DMS153 treated with DMSO at 0.1 percent for 48 hours (cell line): ENCODE measurements at regions not wholly inside any gene's neighbourhood (a gene's known extent, or its start where the extent isn't known, plus 50 kb on each side); places are given as distances from the start of the nearest gene placed in this dataset.

Experiments used
- DNase-seq: peaks from one replicate; lab custom pipeline; 2025; ENCODE audit not compliant: unreplicated experiment; lab: John Stamatoyannopoulos, UW

- DNase-seq, result no peak
Measured at GRCh38 chr1:82555501-82555900, 754.8 kb downstream of the ADGRL2 start.

DNA sequence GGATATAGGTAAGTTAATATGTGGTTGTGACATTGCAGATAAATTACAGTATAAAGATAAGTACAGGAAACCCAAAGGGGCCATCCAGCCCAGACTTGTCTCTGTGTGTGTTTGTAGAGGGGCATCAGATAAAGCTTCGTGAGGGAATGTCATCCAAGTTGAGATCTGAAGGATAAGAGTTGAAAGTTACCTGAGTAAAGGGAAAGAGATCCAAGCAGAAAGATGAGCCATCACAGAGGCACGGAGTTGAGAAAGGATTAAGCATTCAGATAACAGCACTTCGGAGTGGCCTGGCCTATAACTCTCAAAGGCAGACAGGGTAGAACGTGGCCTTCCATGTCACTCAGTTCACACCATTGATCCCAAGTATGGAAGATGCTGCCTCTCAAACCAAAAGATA, 749.1 kb downstream of the ADGRL2 start:
- DNase-seq, result no peak

DNA sequence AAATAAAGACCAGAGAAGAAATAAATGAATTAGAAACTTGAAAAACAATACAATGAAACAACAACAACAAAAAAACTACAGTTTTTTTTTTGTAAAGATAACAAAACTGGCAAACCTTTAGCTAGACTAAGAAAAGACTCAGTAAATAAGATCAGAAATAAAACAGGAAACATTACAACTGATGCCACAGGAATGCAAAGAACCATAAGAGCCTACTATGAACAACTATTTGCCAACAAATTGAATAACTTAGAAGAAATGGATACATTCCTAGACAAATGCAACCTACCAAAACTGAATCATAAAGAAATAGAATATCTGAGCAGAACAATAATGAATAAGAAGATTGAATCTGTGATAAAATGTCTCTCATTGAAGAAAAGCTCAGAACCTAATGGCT, 742.0 kb downstream of the ADGRL2 start:
- DNase-seq, result no peak

DNA sequence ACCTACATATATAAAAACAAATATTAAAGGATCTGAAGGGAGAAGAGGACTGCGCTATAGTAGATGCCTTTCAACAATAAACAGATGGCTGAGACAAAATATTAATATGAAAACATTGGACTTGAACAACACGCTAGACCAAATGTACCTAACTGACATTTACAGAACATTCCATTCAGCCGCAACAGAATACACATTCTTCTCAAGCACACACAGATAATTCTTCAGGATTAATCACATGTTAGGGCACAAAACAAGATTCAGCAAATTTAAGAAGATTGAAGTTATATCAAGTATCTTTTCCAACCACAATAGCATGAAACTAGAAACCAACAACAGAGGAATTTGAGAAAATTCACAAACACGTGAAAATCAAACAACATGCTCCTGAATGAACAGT, 741.4 kb downstream of the ADGRL2 start:
- no peak for DNase-seq

GRCh38 chr1:82540006-82540405, 739.3 kb downstream of the ADGRL2 start:
- no peak for DNase-seq

DNA sequence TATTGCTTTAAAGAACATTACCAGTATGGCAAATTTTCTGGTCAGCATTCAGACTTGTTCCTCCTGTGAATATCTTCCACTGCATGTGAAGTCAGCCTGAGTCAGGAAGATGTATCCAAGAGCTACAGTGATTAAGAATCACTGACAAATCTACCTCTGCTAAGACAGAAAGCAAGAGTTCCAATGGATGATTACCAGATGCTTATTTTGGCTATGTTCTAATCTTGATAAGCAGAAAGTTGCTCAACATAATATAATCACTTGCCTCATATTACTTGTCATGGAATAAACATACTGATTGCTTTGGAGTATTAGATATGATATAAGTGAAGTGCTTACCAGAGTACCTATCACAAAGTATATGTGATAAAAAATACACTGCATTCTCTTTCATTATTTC, 738.1 kb downstream of the ADGRL2 start:
- no peak for DNase-seq

- DNase-seq, result no peak
Measured at GRCh38 chr1:82534996-82535395, 734.3 kb downstream of the ADGRL2 start.

DNA sequence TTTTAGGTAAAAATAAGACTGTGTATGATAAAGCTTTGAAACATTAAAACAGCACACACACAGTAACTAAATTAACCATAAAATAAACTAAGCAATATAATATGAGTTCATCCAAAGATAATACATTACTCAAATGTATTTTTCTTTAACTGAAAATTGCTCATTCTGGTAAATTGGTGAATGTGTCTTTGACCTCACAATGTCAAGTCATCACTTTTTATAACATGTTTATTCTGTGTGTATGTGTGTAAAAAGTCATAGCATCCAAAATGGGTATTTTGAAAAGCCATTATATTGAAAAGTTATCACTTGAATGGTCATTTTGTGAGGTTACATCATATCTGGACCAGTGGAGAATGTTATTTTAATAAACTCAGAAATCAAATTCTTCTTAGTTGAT, 724.6 kb downstream of the ADGRL2 start:
- no peak for DNase-seq

GRCh38 chr1:82520611-82521010, 719.9 kb downstream of the ADGRL2 start:
- DNase-seq, result no peak

DNA sequence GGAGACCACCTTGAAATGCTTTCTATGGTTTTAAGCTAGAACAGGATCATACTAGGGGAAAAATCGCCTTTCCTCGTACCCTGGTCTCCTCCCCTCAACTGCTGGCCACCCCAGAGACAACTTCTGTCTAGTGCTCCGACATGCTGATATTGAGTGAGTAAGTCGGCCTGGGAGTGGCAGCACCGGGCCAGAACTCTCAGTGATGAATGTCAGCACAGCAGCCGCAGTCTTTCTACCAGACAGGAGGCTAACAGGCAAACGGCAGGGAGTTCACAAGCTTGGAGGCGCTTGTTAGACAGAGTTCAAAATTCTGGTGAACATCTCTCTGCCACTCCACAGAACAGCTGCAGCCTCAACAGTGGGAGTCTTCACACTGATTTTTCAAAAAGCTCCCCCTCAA, 716.9 kb downstream of the ADGRL2 start:
- no peak for DNase-seq

DNA sequence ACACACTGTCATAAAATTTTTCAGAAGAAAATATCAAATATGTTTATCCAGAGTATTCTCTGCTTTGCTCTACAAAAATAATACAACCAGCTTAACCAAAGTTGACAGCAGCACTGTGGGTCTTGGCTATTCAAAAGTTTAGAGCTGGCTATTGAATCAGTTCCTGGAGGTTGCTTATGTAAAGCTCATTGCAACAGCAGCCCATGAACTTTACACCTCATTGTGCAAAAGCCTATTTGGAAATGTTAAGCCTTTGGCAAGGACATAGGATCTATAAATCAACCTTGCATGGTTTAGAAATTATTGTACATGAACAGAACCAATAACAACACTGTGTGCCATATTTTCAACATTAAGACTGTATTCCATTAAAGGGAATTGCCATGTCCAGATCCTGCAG, 714.9 kb downstream of the ADGRL2 start:
- no peak for DNase-seq

GRCh38 chr1:82511441-82511840, 710.7 kb downstream of the ADGRL2 start:
- DNase-seq, result no peak

GRCh38 chr1:82510431-82510830, 709.7 kb downstream of the ADGRL2 start:
- no peak for DNase-seq

GRCh38 chr1:82507011-82507410, 706.3 kb downstream of the ADGRL2 start:
- DNase-seq, result no peak

DNA sequence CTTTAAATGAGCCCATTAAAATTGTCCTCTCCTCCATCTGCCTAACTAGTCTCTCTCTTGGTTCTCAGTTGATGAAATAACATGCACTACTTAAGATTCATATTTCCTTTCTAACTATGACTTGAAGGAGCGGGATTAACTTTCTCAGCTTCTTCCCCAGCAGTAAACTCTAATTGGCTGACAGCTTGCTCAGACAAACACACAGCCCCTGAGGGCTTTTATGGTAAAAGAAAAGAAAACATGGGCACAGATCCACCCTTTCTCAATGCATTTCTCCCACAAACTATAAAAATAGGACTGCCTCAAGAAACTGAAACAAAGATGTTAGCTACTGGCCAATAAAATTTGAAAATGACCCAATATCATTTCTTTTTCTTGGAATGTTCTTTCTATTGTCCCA, 703.1 kb downstream of the ADGRL2 start:
- DNase-seq, result no peak

DNA sequence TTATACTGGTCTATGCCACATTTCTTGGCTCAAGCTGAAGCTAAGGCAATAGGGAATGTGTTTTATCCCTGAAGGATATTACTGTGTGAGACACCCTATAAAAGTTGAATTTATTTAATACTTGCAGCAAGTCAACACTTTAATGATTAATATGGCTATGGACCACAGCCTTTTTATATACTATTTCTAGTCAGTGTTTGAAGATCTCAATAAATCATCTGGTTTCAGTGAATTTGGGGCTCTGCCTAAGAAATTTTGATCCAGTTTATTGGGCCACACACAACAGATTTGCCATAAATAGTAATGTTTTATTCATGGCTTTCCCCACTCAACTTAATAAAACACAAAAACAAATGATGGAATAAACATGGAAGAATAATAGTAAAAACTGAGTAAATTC, 698.3 kb downstream of the ADGRL2 start:
- no peak for DNase-seq

- no peak for DNase-seq
Measured at GRCh38 chr1:82494117-82494516, 693.4 kb downstream of the ADGRL2 start.

DNA sequence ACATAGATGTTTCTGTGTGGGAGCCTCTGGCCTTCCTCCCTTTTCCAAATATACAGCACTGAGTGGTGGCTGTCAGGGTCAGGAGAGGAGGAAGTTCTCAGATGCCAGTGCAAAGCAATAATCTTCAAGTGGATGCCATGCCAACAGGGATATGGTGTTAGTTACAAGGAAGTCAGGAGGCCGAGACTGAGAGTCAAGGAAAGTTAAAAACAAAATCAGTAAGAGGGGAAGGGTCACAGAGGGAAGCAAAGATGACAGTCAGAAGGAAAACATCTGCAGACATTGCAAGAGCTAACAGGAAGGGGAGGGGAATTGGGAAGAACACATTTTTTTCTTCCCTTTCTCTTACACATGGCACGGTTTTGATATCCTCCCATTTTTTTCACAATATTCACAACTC, 691.4 kb downstream of the ADGRL2 start:
- DNase-seq, result no peak

DNA sequence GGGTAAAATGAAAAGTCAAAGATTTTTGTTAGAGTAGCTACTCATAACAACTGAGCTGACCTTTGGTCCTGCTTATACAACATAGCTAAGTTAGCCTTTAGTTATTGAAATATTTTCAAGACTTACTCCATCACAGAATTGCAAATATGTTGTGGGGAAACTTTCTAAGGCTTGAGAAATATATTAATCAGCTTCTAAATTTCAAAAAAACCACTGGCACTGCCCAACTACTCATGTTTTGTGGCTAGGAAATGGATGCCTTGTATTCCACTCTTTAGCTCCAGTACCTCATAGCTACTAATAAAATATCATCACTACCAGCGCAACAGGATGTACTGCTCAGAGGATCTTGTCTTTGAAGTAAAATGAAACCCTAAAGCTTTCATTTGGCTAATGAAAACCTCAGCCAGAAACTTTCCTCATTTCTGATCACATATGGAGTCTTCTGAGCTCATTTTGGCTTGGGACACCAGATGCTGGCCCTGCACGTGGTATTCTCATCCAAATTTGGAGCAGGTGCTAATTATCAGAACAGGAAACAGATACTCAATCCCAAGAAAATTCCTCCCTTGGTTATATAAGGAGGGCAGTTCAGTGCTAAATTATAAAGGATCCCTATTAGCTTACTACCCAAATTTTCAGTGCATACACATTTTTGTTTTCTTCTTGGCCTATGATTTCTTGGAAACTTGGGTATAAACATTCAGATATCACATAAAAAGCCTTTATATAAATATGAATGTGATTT, 690.7 kb downstream of the ADGRL2 start:
- no peak for DNase-seq

DNA sequence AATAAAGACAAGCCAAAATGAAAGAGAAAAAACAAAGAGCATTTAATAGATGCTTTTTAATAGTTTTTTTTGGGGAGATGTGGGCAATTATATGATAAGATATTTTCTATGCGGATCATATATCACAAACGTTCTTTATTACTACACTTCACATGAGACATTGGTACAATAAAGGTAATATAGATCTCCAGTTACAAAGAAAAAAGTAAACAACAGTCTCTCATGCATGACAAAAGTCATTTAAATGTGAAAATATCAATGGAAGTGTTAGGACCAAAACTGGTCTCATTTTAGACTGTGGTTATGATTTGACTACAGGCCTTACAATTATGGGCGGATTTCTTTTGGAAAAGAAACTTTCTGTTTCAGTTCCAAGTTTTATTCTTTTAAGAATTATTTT, 687.0 kb downstream of the ADGRL2 start:
- DNase-seq, result no peak

GRCh38 chr1:82486969-82487368, 686.2 kb downstream of the ADGRL2 start:
- no peak for DNase-seq

DNA sequence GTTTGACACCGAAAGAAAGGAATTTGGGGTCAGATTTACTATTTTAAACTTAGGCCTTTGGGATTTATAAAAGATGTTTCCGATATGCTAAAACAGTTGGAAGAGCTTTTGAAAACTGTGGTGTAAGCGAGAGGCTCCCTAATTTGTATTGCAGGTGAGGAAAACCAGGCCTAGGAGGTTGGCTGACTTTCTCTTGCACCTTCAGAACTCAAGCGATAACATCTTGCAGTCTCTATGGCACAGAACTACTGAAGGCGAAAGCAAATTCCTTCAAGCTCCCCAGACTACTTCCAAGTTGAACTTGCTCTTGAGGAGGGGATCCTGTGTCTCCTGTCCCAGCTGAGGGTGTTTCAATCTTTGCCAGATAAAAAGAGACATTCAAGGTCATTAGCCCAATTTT, 685.7 kb downstream of the ADGRL2 start:
- no peak for DNase-seq

DNA sequence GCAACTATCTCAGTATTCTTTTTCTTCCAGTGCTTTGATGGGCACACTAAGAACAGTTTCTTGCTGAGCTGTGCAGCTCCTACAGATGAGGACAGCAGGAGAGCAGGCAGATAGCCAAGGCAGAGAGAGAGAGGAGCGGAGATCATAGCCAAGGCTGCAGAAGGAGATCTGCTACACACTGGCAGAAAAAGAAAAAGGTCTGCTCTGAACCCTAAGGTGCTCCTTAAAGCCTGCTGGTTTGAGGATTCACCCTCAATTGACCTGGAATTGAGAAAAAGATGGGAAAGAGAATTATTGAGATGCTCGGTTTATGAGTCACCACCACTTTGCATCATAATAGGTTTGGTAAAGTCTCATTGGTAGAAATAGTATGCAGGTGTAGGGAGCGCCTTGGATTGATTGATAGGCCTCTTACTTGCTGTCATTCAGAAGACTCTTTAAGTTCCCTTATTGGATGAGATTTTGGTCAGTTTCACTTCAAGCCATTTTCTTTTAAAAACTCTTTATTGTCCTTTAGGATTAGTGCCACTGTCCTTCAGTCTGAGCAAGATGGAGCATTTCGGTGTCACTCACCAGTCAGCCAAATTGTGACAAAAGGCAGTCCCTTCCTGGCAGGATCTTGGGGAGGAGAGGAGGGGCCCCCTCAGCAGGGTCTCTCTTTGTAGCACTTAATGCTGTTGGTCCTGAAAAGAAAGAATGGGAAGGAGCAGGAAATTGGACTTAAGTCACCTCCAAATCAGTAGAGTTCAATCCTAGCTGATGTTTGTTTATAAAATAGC, 685.0 kb downstream of the ADGRL2 start:
- DNase-seq, result no peak
